Coronary artery (tissue), 2 donors: ENCODE measurements at regions not wholly inside any gene's neighbourhood (a gene's known extent, or its start where the extent isn't known, plus 50 kb on each side); places are given as distances from the start of the nearest gene placed in this dataset.
"Not testable (repeated sequence)": the region's sequence is repeated elsewhere in the genome, so short reads cannot be mapped to it uniquely, and the experiment has no call there.

Experiments used
- DNase-seq: peaks from one replicate; pipeline ENCODE4 v3.0.0-alpha.2; 2017; ENCODE audit warnings: low spot score
- H3K27ac ChIP-seq, 2 donors: fragments of 200-600 bp; sonication (generic); one replicate each; pipeline ENCODE4 v1.5.1; 2016 to 2019
- H3K4me3 ChIP-seq: fragments of 200-600 bp; sonication (generic); 2 replicates; pipeline ENCODE4 v1.5.1; 2016; ENCODE audit warnings: mild to moderate bottlenecking, moderate library complexity
- CTCF ChIP-seq: fragments of 200-600 bp; sonication (generic); IDR thresholded peaks from one replicate; pipeline ENCODE4 v1.5.1; 2019; ENCODE audit warnings: antibody characterized with exemption

DNA sequence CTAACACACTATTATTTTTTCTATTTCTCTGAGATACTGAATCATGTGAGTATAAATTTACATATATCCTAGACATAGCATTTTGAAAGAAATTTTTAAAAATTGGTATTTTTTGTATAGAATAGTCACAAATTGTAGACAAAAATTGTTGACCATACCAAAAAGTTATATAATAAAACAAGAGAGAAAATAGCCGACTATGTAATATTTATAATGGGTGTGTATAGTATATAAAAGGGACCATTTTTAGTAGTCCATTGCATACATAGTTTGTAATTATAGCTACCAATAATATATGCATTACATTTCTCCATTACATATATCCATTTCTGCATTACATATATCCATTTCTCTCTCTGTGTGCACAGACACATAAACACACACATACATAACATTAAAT is 590.2 kb downstream of the TMTC2 start:
- DNase-seq: no peak
- TF ChIP-seq CTCF: no peak

DNA sequence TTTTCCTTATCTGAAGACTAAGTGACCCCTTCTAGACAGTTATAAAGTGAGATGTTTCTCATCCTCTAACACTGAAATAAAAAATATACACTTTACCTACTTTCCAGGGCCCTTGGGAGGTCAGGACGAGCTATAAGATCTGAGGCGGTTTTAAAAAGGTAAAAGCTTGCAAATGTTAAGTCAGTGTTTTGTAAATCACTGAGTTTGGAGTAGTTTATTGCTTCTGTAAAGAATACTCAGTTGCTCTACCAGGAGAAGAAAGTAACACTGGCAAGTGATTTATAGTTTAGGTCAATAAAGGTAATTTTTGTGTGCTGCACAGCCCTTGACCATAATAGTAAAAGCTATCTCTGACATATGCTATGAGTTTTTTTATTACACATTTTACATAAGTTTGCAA is 584.5 kb downstream of the TMTC2 start:
- DNase-seq: no peak
- Histone ChIP-seq H3K4me3 (no peak overlapping the region), H3K27ac (no peak overlapping the region)
- TF ChIP-seq CTCF: no peak

More for the DNA sequence above, 590.2 kb downstream of the TMTC2 start:
- Histone ChIP-seq H3K27ac (no peak overlapping the region), H3K4me3 (no peak overlapping the region)

GRCh38 chr12:83265808-83266207 is 579.1 kb downstream of the TMTC2 start:
- DNase-seq: no peak
- TF ChIP-seq CTCF: no peak

DNA sequence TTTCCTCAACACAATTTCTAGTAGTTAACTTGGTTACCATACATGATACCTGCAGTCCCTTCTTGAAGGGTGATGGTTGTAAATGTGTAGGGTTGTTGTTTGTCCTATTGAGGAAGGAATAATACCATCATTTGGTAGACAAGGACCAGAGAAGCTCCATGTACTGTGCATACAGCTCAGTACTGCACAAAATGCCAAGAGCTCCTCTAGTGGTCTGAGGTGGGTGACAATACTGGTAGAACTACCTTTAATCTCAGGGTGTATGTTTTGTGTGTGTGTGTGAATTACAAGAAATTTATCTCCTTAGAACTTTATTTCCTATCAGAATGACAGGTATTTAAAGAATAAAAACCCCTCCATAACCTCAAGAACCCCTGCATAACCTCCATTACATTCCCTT is 575.3 kb downstream of the TMTC2 start:
- no peak for TF ChIP-seq CTCF
- DNase-seq: no peak
- Histone ChIP-seq H3K4me3 (no peak overlapping the region), H3K27ac (no peak overlapping the region)

More at GRCh38 chr12:83265808-83266207, 579.1 kb downstream of the TMTC2 start:
- no peak overlapping the region for H3K27ac ChIP-seq
- no peak overlapping the region for H3K4me3 ChIP-seq

- DNase-seq, H3K4me3 ChIP-seq, H3K27ac ChIP-seq: not testable (repeated sequence)
These were observed 573.4 kb downstream of the TMTC2 start for GRCh38 chr12:83260126-83260525.

DNA sequence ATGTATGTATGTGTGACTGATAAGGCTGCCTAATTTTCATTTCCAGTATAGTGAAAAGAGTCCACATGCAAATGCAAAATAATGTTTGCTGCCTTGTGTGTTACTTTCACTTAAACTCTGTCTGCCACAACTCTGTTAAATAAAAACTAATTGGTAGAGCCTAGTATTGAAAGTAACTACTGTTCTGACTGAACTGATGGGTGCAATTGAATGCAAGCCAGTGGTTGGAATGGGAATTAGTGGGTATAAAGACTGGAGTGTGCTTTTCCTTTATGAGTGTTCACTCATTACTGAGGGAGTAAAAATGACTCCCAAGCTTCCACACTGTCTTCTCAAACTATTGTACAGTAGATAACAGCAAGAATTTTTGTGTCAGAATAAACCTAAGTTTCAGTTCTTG is 571.0 kb downstream of the TMTC2 start:
- Histone ChIP-seq H3K27ac (no peak overlapping the region), H3K4me3 (no peak overlapping the region)
- no peak for DNase-seq
- no peak for TF ChIP-seq CTCF

DNA sequence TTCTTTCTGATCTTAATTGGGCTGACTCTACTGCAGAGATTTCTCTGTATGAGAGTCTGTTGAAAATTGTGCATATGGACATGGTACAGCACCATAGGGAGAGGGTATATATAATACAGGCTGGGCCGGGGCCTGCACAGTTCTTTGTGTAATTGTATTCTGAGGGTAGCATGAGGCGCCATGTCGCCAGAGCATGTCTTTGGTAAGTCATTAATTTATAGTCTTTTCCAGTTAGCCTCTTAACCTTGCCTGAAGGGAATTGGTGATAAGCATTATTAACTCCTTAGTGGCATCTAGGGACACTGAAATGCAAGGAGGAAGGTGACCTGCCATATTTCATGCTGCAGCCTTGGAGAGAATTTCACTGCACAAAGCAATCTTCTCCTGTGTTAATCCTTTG is 569.9 kb downstream of the TMTC2 start:
- no peak overlapping the region for H3K27ac ChIP-seq
- H3K4me3 ChIP-seq: no peak overlapping the region
- DNase-seq: no peak
- TF ChIP-seq CTCF: no peak

DNA sequence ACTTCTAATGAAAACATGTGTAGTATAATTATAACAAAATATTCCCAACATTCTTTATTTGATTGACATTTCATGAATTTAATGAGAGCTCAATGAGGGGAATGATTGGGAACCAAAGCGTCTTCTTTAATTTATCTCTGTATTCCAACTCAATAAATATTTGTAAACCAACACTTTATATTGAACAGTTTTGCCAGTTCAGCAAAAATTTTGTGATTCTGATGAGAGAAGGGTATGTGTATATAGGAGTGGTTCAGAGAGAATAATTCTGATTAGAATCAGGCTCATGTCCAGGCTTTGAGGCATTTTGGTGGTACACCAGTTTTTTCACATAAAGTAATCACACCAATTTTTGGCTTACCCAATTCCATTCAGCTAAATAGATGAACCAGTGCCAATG is 564.2 kb downstream of the TMTC2 start:
- no peak for DNase-seq
- Histone ChIP-seq H3K27ac (no peak overlapping the region), H3K4me3 (no peak overlapping the region)
- TF ChIP-seq CTCF: no peak
